ENCODE measurements at regions not wholly inside any gene's neighbourhood (a gene's known extent, or its start where the extent isn't known, plus 50 kb on each side); places are given as distances from the start of the nearest gene placed in this dataset.

DNA sequence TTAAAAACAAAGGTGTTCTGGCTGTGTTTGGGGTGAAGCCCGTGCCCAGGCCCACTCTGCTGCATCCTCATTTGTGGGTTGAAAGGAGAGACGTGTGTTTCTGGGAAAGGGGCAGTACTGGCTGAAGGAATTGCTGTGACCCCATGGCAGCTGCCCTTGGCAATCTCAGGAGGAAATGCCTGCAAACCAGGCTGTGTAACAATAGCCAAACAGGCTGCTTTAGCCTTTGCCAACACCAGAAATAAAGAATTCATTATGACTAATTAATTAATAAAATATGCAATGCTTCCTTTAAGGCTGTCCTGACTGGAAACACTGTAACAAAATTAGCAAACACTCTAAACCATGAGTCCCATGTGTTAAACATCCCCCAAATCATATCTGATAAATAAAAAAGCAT is 53.0 kb upstream of the KRR1 start:
- TF ChIP-seq CTCF (IDR thresholded peaks at IDR 0.05; ENCODE audit: low read depth, low read length, missing input control) (no peak), MAX (IDR thresholded peaks at IDR 0.05) (no peak), YY1 (IDR thresholded peaks at IDR 0.05) (no peak), JUND (IDR thresholded peaks at IDR 0.05) (no peak), ZBTB33 (IDR thresholded peaks at IDR 0.05) (no peak), RAD21 (IDR thresholded peaks at IDR 0.05) (no peak)

All from liver (tissue), 3 donors.